Stimulated activated effector memory CD8-positive, alpha-beta T cell treated with anti-CD3 and anti-CD28 coated beads, Interleukin-12 subunit alpha, Interleukin-12 subunit beta, amount 100 ng/mL, for 72 hours (primary cell): ENCODE measurements at regions not wholly inside any gene's neighbourhood (a gene's known extent, or its start where the extent isn't known, plus 50 kb on each side); places are given as distances from the start of the nearest gene placed in this dataset.
A peak's percentile ranks its signal among the peaks of the same experiment; 100 is the strongest.
"Not testable (repeated sequence)": the region's sequence is repeated elsewhere in the genome, so short reads cannot be mapped to it uniquely, and the experiment has no call there.

Experiments
- ATAC-seq: fragments of 150-1000 bp; cut with Tn5 transposase; 2 replicates; pipeline ENCODE4 v1.10.0; 2021
- DNase-seq, 2 donors: peaks; one replicate each; pipeline ENCODE4 v3.0.0; 2021 to 2022; ENCODE audit warnings: low spot score in 2 of 2
- H3K27ac Mint-ChIP-seq: one replicate; pipeline ENCODE4 v1.8.0; 2022; ENCODE audit warnings: mild to moderate bottlenecking, mixed read lengths
- H3K36me3 Mint-ChIP-seq: one replicate; pipeline ENCODE4 v1.8.0; 2022; ENCODE audit warnings: mild to moderate bottlenecking, mixed read lengths
- H3K4me1 Mint-ChIP-seq: one replicate; pipeline ENCODE4 v1.8.0; 2022; ENCODE audit warnings: mixed read lengths
- H3K4me3 Mint-ChIP-seq: one replicate; pipeline ENCODE4 v1.8.0; 2022; ENCODE audit warnings: mild to moderate bottlenecking, mixed read lengths
- H3K9me3 Mint-ChIP-seq: one replicate; pipeline ENCODE4 v1.8.0; 2022; ENCODE audit warnings: mixed read lengths

GRCh38 chr11:12585861-12586260, 88.4 kb upstream of the TEAD1 start:
- Mint-ChIP-seq H3K27ac (no peak overlapping the region), H3K9me3 (no peaks in the 10 kb centered on the region), H3K36me3 (no peaks in the 10 kb centered on the region), H3K4me3 (no peak overlapping the region), H3K4me1 (no peaks in the 10 kb centered on the region)
- DNase-seq: no peak
- no peak for ATAC-seq

- H3K9me3 Mint-ChIP-seq: no peaks in the 10 kb centered on the region
- H3K4me1 Mint-ChIP-seq: no peaks in the 10 kb centered on the region
- H3K36me3 Mint-ChIP-seq: no peaks in the 10 kb centered on the region
- H3K27ac Mint-ChIP-seq: no peak overlapping the region
- ATAC-seq (peak; percentile 37), DNase-seq (no peak)
- H3K4me3 Mint-ChIP-seq: no peak overlapping the region
Observed at GRCh38 chr11:12587333-12587991, 86.8 kb upstream of the TEAD1 start.

- no peaks in the 10 kb centered on the region for H3K4me1 Mint-ChIP-seq
- no peak for ATAC-seq
- no peak for DNase-seq
- no peak overlapping the region for H3K27ac Mint-ChIP-seq
- no peaks in the 10 kb centered on the region for H3K36me3 Mint-ChIP-seq
- H3K4me3 Mint-ChIP-seq: no peak overlapping the region
- no peaks in the 10 kb centered on the region for H3K9me3 Mint-ChIP-seq
Observed at GRCh38 chr11:12591706-12592105, 82.5 kb upstream of the TEAD1 start.

- Mint-ChIP-seq H3K4me1 (no peaks in the 10 kb centered on the region), H3K4me3 (no peak overlapping the region), H3K27ac (no peak overlapping the region)
Observed at GRCh38 chr11:12592283-12592682, 81.9 kb upstream of the TEAD1 start.

GRCh38 chr11:12595089-12595847, 79.0 kb upstream of the TEAD1 start:
- not testable (repeated sequence) for H3K27ac Mint-ChIP-seq, H3K36me3 Mint-ChIP-seq

More at GRCh38 chr11:12592283-12592682, 81.9 kb upstream of the TEAD1 start:
- H3K36me3 Mint-ChIP-seq: no peaks in the 10 kb centered on the region
- DNase-seq (no peak), ATAC-seq (no peak)
- no peaks in the 10 kb centered on the region for H3K9me3 Mint-ChIP-seq

GRCh38 chr11:12598330-12599256, 75.6 kb upstream of the TEAD1 start:
- Mint-ChIP-seq H3K36me3 (no peaks in the 10 kb centered on the region), H3K4me3 (no peak overlapping the region), H3K4me1 (peaks cover 15% of the 10 kb centered on the region), H3K27ac (no peak overlapping the region), H3K9me3 (no peaks in the 10 kb centered on the region)
- DNase-seq (no peak), ATAC-seq (no peak)

More at GRCh38 chr11:12595089-12595847, 79.0 kb upstream of the TEAD1 start:
- peaks cover 15% of the 10 kb centered on the region for H3K4me1 Mint-ChIP-seq
- ATAC-seq, H3K4me3 Mint-ChIP-seq, DNase-seq, H3K9me3 Mint-ChIP-seq: not testable (repeated sequence)

GRCh38 chr11:12599408-12600143, 74.6 kb upstream of the TEAD1 start:
- no peaks in the 10 kb centered on the region for H3K36me3 Mint-ChIP-seq
- no peaks in the 10 kb centered on the region for H3K9me3 Mint-ChIP-seq
- no peak overlapping the region for H3K4me3 Mint-ChIP-seq
- no peak overlapping the region for H3K27ac Mint-ChIP-seq
- DNase-seq (peak; percentile 32 to 68), ATAC-seq (peak; percentile 57)
- peaks cover 15% of the 10 kb centered on the region for H3K4me1 Mint-ChIP-seq

GRCh38 chr11:12600829-12601228, 73.4 kb upstream of the TEAD1 start:
- Mint-ChIP-seq H3K4me3 (no peak overlapping the region), H3K27ac (no peak overlapping the region), H3K4me1 (peaks cover 15% of the 10 kb centered on the region), H3K9me3 (no peaks in the 10 kb centered on the region), H3K36me3 (no peaks in the 10 kb centered on the region)
- no peak for DNase-seq
- no peak for ATAC-seq

- Mint-ChIP-seq H3K9me3 (no peaks in the 10 kb centered on the region), H3K4me1 (peaks cover 15% of the 10 kb centered on the region), H3K27ac (no peak overlapping the region), H3K4me3 (no peak overlapping the region), H3K36me3 (no peaks in the 10 kb centered on the region)
- DNase-seq (no peak), ATAC-seq (no peak)
Observed at GRCh38 chr11:12602421-12602820, 71.8 kb upstream of the TEAD1 start.

GRCh38 chr11:12603143-12604088, 70.8 kb upstream of the TEAD1 start:
- H3K36me3 Mint-ChIP-seq: no peaks in the 10 kb centered on the region
- ATAC-seq: no peak
- H3K27ac Mint-ChIP-seq: no peak overlapping the region
- no peak overlapping the region for H3K4me3 Mint-ChIP-seq
- no peaks in the 10 kb centered on the region for H3K9me3 Mint-ChIP-seq
- peaks cover 12% of the 10 kb centered on the region for H3K4me1 Mint-ChIP-seq
- DNase-seq: no peak

GRCh38 chr11:12604557-12605153, 69.6 kb upstream of the TEAD1 start:
- Mint-ChIP-seq H3K4me3 (no peak overlapping the region), H3K27ac (no peak overlapping the region), H3K36me3 (no peaks in the 10 kb centered on the region), H3K4me1 (no peaks in the 10 kb centered on the region), H3K9me3 (no peaks in the 10 kb centered on the region)
- ATAC-seq: no peak
- DNase-seq: no peak

- DNase-seq (no peak), ATAC-seq (no peak)
- Mint-ChIP-seq H3K4me3 (no peak overlapping the region), H3K27ac (no peak overlapping the region), H3K36me3 (no peaks in the 10 kb centered on the region), H3K9me3 (peaks cover 6% of the 10 kb centered on the region), H3K4me1 (no peaks in the 10 kb centered on the region)
Observed at GRCh38 chr11:12606597-12606996, 67.6 kb upstream of the TEAD1 start.

GRCh38 chr11:12608678-12609077, 65.5 kb upstream of the TEAD1 start:
- H3K36me3 Mint-ChIP-seq, H3K27ac Mint-ChIP-seq, DNase-seq, H3K4me3 Mint-ChIP-seq, H3K4me1 Mint-ChIP-seq, ATAC-seq: not testable (repeated sequence)
- peaks cover 20% of the 10 kb centered on the region for H3K9me3 Mint-ChIP-seq

- Mint-ChIP-seq H3K36me3 (no peaks in the 10 kb centered on the region), H3K27ac (no peak overlapping the region), H3K9me3 (peaks cover 20% of the 10 kb centered on the region), H3K4me1 (no peaks in the 10 kb centered on the region), H3K4me3 (no peak overlapping the region)
- ATAC-seq (no peak), DNase-seq (no peak)
Observed at GRCh38 chr11:12611352-12611751, 62.9 kb upstream of the TEAD1 start.
